Left cardiac atrium (tissue), 4 donors: ENCODE measurements at regions not wholly inside any gene's neighbourhood (a gene's known extent, or its start where the extent isn't known, plus 50 kb on each side); places are given as distances from the start of the nearest gene placed in this dataset.

Experiments
- ATAC-seq, 2 donors: fragments of 200-7000 bp; cut with Tn5 transposase; one replicate each; pipeline ENCODE4 v1.9.1; 2020; ENCODE audit warnings: mild to moderate bottlenecking in 2 of 2, moderate library complexity in 2 of 2
- DNase-seq: peaks from one replicate; pipeline ENCODE4 v3.0.0-alpha.2; 2020
- intact Hi-C, 2 donors: fragments of 100-400 bp; cut with DNase I; formaldehyde crosslinking; loops; one replicate each; pipeline versions ENCODE4 v1.14.1 to v1.15.1; 2022 to 2023
- donor health status: DM: no; HTN: yes; CAD: no.
- donor health status: DM: no; HTN: yes; CAD: no; lungs with severe emphysema.
- donor health status: DM: yes; HTN: yes; CAD: no.
- donor health status: Dilated cardiomyopathy.

- intact Hi-C loops, result no loop called here
- DNase-seq, result no peak
- ATAC-seq, result no peak
Measured at GRCh38 chr4:42709392-42710065, 52.6 kb upstream of the ATP8A1 start.

DNA sequence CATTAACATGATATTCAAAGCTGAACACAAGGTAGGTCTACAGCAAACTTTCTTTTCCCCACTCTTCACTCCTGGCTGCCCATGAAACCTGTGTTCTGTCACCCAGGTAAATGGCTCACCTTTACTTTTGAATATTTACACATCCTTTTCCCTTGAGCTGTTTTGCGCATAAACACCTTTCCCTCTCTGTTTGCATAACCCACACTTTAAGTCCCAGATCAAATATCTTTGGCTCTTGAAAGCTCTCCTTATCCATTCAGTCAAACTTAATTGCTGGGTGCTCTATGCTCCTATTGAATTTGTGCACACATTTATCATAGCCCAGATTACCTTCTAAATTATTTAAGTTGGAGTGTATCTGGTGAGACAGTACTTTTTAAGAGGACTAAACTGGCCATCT lies 51.7 kb upstream of the ATP8A1 start:
- ATAC-seq, result no peak
- DNase-seq, result no peak
- intact Hi-C loops, result no loop called here
